HG03039 (cell line): ENCODE measurements at regions not wholly inside any gene's neighbourhood (a gene's known extent, or its start where the extent isn't known, plus 50 kb on each side); places are given as distances from the start of the nearest gene placed in this dataset.

Experiments used
- ATAC-seq: cut with Tn5 transposase; IDR thresholded peaks from one replicate; pipeline ENCODE4 v1.9.1; 2021; ENCODE audit warnings: mild to moderate bottlenecking, moderate library complexity; ENCODE audit not compliant: unreplicated experiment

GRCh38 chr1:115493834-115494233 lies 147.9 kb upstream of the VANGL1 start:
- ATAC-seq, result no peak

GRCh38 chr1:115492880-115493279 lies 148.9 kb upstream of the VANGL1 start:
- no peak for ATAC-seq

- ATAC-seq, result no peak
Measured at GRCh38 chr1:115492019-115492595, 149.7 kb upstream of the VANGL1 start.

GRCh38 chr1:115491298-115492018 lies 150.3 kb upstream of the VANGL1 start:
- ATAC-seq, result no peak

DNA sequence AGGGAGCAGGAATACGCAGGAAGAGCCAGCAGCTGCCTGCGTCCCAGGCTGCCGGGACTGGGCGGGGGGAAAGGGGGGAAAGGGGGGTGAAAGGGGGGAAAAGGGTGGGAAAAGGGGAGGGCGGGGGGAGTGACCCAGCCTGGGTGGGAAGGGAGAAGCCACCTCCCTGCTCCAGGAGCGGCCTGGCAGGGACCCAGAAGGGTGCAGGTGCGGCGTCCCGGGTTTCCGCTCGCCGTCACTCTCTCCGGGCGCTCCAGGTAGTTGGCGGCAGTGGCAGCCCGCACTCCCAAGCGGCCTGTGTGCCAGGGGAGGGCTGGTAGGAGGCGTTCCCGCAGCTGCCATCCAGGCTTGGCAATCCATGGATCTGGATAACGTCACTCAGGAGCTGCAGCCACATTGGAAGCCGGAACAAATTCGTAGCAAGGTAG lies 141.0 kb upstream of the NGF start:
- no peak for ATAC-seq

GRCh38 chr1:115477071-115477470 lies 139.0 kb upstream of the NGF start:
- no peak for ATAC-seq

DNA sequence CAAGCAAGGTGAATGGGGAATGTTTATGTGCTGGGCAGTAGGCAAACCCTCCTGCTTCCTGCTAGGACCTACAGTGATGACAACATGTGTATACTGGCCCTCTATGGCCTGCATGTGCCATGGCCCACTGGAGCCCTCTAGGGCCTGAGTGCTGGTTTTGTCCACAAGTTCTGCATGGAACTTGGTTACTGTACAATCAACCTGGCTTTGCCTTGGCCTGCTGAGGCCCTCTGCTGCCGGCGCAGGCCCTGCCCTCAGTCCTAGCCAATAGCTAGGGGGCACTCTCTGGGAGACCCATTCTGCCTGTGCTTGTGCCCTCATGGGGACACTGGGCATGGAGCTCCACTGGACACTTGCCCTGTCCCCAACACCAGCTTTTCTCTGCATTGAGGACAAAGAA lies 138.6 kb upstream of the NGF start:
- ATAC-seq, result no peak

GRCh38 chr1:115475901-115476300 lies 137.9 kb upstream of the NGF start:
- no peak for ATAC-seq

DNA sequence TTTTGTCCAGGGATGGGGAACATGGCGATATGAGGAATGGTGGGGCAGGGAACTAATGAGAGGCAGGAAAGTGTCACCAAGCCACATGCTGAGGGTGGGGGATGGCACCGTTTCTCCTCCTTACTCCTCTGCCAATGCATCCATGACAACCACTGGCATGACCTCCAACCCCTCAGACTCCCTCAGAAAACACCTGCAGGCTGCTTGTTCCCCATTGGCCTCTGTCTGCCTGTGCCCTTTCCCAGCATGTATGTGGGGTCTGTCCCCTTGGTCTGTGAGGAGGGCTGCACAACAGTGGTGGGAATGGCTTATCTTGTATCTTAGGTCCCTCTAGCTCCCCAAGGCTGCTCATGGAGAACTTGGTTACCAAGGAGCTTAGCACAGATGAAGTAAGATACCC lies 137.2 kb upstream of the NGF start:
- ATAC-seq, result no peak

DNA sequence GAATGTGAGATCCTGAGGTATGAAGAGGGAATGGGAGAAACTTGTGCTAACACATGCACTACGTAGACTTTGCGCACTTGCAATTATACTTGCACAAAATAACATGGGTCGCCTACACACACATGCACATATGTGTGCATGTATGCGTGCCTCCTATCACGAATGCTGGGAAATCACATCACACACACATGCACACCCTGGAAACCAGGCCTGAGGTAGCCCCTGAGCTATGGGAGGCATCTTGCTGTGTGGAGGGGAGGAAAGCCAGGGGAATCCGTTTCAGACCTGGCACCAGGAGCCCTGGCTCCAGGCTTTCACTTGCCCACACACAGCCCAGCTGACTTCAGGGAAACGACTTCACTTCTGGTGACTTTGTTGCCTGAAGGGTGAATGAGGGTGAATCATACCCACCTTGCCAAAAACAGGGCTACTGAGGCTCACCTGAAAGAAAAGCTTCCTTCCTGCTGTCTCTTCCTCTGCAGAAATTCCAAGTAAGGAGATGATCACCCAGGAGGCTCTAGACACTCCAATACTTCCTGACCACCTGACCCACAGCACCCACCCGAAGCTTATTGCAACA lies 136.0 kb upstream of the NGF start:
- ATAC-seq, result no peak

DNA sequence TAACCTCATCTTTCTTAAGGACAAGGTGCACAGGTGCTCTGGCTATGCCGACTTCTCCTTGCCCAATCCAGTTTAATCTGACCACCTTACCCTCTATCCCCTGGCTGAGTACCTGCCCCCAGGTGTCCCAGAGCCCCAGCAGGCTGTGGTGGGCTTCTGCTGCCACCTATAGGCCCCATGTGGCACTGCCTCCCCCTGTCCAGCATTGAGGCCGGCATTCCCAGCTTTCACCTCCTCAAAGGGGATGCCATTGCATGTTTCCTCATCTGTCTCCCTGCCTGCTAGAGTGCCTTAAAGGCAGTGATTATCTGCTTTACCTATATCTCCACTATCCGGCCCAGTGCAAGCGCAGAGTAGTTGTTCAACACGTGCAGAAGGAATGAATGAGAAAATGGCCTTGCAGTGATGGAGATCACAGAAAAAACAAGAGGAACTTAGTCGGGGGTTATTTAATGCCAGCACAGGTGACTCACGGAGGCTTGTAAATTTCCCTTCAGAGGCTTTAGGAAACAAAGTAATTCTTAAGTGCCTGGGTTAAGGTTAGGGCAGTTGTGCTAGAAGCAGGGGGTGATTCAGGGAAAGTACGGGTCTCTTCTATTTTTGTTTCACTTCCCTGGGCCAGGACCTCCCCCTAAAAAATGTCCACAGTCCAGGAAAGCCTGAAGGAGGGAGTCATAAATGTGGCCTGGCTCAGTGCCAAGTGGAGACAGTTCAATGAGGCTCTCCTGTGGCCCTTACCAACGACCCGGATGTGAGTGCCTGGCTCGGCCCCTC lies 131.8 kb upstream of the NGF start:
- ATAC-seq, result peak; percentile 58

- ATAC-seq, result no peak
Measured at GRCh38 chr1:115467790-115468189, 129.7 kb upstream of the NGF start.

DNA sequence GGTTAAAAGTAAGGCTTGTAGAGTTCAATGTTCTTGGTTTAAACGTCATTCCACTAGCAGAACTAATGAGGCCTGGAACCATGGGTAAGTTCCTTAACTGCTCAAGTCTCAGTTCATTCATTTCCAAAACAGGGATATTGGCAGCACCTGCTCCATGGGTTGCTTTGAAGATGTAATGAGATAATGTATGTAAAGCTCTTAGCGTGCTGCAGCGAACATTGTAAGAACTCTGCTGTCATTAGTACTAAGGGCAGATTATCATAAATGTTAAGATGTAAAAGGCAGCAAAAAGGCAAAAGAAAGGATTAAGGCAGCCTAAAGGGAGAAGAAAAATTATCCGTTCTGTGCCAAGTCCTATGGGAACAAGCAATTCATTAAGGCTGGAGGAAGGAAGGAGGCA lies 129.1 kb upstream of the NGF start:
- no peak for ATAC-seq

GRCh38 chr1:115466433-115466832 lies 128.4 kb upstream of the NGF start:
- ATAC-seq, result no peak

DNA sequence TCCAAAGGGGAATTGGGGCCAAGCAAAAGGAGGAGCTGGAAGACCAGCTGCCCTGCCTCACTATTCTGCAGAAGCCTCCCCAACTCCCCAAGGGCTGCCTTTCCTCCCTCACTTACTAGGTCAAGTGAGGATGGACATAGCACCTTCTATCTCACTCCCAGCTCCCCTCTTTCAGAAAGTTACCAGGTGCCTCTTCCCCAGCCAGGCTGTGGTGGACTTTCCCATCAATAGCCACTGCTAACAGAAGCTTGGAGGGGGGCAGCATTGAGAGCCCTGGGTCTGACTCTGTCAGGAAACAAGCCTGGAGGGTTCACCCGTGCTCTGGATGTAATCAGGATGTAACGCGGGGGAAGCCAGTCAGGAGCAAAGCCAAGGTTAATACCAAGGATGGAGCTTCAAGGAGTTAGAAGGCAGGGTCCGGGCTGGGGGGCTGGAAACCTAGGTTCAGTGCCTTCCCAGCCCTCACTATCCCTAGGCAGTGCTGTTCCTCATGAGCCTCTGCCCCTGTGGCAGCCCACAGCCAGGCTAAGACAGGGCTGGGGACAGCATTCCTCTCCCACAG lies 127.8 kb upstream of the NGF start:
- no peak for ATAC-seq

DNA sequence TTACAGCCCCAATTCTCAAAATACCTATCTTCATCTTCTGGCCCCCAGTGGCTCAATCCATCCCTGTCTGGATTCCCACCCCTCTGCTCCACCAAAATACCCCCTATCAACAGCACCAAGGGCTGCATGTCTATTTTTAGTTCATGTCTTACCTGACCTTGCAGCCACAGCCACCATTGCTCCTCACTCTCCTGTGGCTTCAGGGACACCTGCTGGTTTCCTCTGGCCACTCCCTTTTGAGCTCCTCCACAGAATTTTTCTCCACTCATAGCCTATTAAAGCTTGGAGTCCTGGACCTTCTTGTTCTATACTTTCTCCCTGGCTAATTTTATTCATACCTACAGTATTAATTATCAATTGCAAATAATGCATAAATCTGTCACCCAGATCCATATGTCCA lies 125.3 kb upstream of the NGF start:
- no peak for ATAC-seq

DNA sequence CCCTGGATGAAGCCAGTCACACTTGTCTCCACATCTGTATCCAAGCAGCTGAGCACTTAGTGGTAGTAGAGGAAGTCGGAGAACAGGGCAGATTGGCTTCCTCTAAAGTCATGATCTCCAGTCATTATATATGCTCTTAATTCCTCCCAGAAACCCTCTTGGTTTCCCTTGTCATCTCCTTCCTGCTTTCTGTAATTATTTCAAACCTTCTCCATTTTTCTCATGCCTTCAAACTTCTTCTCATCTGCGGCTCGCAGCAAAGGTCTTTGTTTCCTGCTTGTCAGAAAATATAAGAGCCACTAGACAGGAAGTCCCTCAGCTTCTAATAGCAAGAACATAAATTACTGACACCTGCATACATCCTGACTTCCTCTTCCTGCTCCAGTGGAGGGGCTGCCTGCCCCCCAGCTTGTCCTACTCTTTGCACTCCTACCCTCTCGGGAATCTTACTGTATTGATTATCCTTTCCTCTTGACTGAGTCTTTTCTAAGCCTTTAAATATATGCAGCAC lies 124.6 kb upstream of the NGF start:
- ATAC-seq, result no peak

GRCh38 chr1:115461526-115461925 lies 123.5 kb upstream of the NGF start:
- no peak for ATAC-seq

DNA sequence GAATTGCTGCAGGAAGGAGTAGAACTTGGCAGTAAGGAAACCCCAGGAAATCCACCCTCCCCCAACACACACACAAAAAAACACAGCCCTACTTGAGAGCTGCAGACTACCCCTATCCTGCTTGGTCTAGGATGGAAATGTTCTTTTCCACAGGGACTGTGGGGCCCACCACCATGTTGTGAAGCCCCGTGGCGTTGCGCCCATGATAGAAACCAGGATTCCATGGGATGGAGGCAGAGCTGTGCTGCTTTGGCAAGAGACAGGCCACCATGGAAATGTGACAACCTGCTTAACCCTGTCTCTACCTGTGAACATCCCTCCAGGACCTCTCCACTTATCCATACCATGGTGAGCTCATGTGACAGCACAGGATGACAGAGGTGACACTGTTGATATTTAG lies 121.1 kb upstream of the NGF start:
- no peak for ATAC-seq

GRCh38 chr1:115458426-115459114 lies 120.5 kb upstream of the NGF start:
- ATAC-seq, result no peak

- no peak for ATAC-seq
Measured at GRCh38 chr1:115457289-115457688, 119.2 kb upstream of the NGF start.
